Endothelial cell of umbilical vein (primary cell): ENCODE measurements at regions not wholly inside any gene's neighbourhood (a gene's known extent, or its start where the extent isn't known, plus 50 kb on each side); places are given as distances from the start of the nearest gene placed in this dataset.

Experiments
- BruUV-seq: library from RNA; stranded (reverse); fragments of 400-500 nt; replicated peaks from 2 replicates; lab custom pipeline; 2021; lab: Mats Ljungman, UMichigan
- CTCF ChIA-PET: fragments of 300-600, 350-600 bp; sonication (Branson Sonifier 250); formaldehyde crosslinking; loops from one replicate; lab custom pipeline; 2021; ENCODE audit warnings: antibody characterized with exemption, inconsistent platforms; lab: Charles Lee
- POLR2A ChIA-PET: fragments of 300-600, 350-600 bp; sonication (Branson Sonifier 250); formaldehyde crosslinking; loops from one replicate; lab custom pipeline; 2021; ENCODE audit warnings: antibody characterized with exemption, inconsistent platforms; lab: Charles Lee
- DNase-seq: peaks from one replicate; pipeline ENCODE4 v3.0.0-alpha.2; 2011; ENCODE audit warnings: low read depth, low spot score
- FAIRE-seq: peaks from 2 replicates; lab custom pipeline; 2011; peaks lifted over from hg19 to GRCh38; lab: Jason Lieb, UNC
- H2AFZ ChIP-seq: 2 replicates; pipeline ENCODE4 v1.6.0; 2012; ENCODE audit warnings: low read depth, low read length, control low read depth, inconsistent platforms
- H3K27ac ChIP-seq: 2 replicates; pipeline ENCODE4 v1.5.1; 2011; ENCODE audit warnings: low read depth, mild to moderate bottlenecking, control low read depth, low read length, moderate library complexity; ENCODE audit not compliant: insufficient read depth
- H3K27me3 ChIP-seq, 2 experiments: 2 replicates each; pipeline versions ENCODE4 v1.6.0 to v1.6.1; 2011; ENCODE audit warnings: low read length in 2 of 2, mixed read lengths in 1 of 2; ENCODE audit not compliant: control insufficient read depth in 2 of 2, insufficient read depth in 2 of 2
- H3K36me3 ChIP-seq, 2 experiments: 2 replicates in 1 of 2; 3 replicates in 1 of 2; pipeline ENCODE4 v1.5.1; 2011; ENCODE audit warnings: low read length in 2 of 2, mild to moderate bottlenecking in 1 of 2, moderate library complexity in 1 of 2; ENCODE audit not compliant: control insufficient read depth in 2 of 2, insufficient read depth in 2 of 2; ENCODE audit errors: extremely low read depth in 1 of 2
- H3K4me1 ChIP-seq: 3 replicates; pipeline ENCODE4 v1.5.1; 2011; ENCODE audit warnings: mild to moderate bottlenecking, low read length; ENCODE audit not compliant: control insufficient read depth, insufficient read depth; ENCODE audit errors: extremely low read depth
- H3K4me2 ChIP-seq: 2 replicates; pipeline ENCODE4 v1.6.1; 2011; ENCODE audit warnings: low read length, control low read depth, mixed read lengths; ENCODE audit not compliant: insufficient read depth
- H3K4me3 ChIP-seq, 3 experiments: fragments of 200-600 bp in 1 of 3; sonication (generic), shearing (Covaris generic) in 1 of 3; replicated peaks in 1 of 3; 2 replicates each; pipeline ENCODE4 v1.5.1; 2011 to 2016; ENCODE audit warnings: control low read depth in 3 of 3, low read length in 3 of 3, mild to moderate bottlenecking in 2 of 3, inconsistent platforms in 1 of 3, low read depth in 1 of 3, moderate library complexity in 1 of 3; ENCODE audit not compliant: insufficient read depth in 1 of 3
- H3K79me2 ChIP-seq: 2 replicates; pipeline ENCODE4 v1.6.0; 2012; ENCODE audit warnings: low read length, inconsistent platforms; ENCODE audit not compliant: control insufficient read depth, insufficient read depth
- H3K9ac ChIP-seq: replicated peaks from 2 replicates; pipeline ENCODE3; 2011; ENCODE audit warnings: low read length, control low read depth; ENCODE audit not compliant: insufficient read depth; ENCODE audit errors: extremely low read depth
- H3K9me1 ChIP-seq: replicated peaks from 3 replicates; pipeline ENCODE4 v1.6.0; 2011; ENCODE audit warnings: mild to moderate bottlenecking, low read length; ENCODE audit not compliant: control insufficient read depth, insufficient read depth; ENCODE audit errors: extremely low read depth
- H3K9me3 ChIP-seq: replicated peaks from 2 replicates; pipeline ENCODE4 v1.5.1; 2012; ENCODE audit warnings: low read length, inconsistent platforms; ENCODE audit not compliant: control insufficient read depth, insufficient read depth
- H4K20me1 ChIP-seq: replicated peaks from 2 replicates; pipeline ENCODE3; 2011; ENCODE audit warnings: mild to moderate bottlenecking, low read length; ENCODE audit not compliant: control insufficient read depth, insufficient read depth; ENCODE audit errors: extremely low read depth
- CTCF ChIP-seq, 2 donors: IDR thresholded peaks; 1 replicate in 1 of 2; 2 replicates in 1 of 2; pipeline ENCODE4 v1.5.1; 2011; ENCODE audit warnings: low read length in 2 of 2, mild to moderate bottlenecking in 2 of 2, moderate library complexity in 2 of 2, control low read depth in 1 of 2, inconsistent platforms in 1 of 2, low read depth in 1 of 2; ENCODE audit not compliant: insufficient read depth in 1 of 2; ENCODE audit errors: extremely low read depth in 1 of 2
- EZH2 ChIP-seq: IDR thresholded peaks from 2 replicates; pipeline ENCODE4 v1.6.1; 2012; ENCODE audit warnings: borderline replicate concordance, low read depth, mild to moderate bottlenecking, moderate library complexity, low read length, inconsistent platforms; ENCODE audit not compliant: severe bottlenecking
- FOS ChIP-seq: IDR thresholded peaks from 2 replicates; pipeline ENCODE4 v1.6.1; 2011; ENCODE audit warnings: mild to moderate bottlenecking, low read length, moderate library complexity, borderline replicate concordance; ENCODE audit not compliant: insufficient read depth
- GATA2 ChIP-seq: IDR thresholded peaks from 2 replicates; pipeline ENCODE4 v1.7.0; 2011; ENCODE audit warnings: low read depth, mild to moderate bottlenecking, moderate library complexity, mixed read lengths, low read length; ENCODE audit not compliant: insufficient read length, insufficient read depth
- JUN ChIP-seq: IDR thresholded peaks from 2 replicates; pipeline ENCODE4 v1.6.1; 2011; ENCODE audit warnings: borderline replicate concordance, low read depth; ENCODE audit not compliant: insufficient read length, insufficient read depth
- MAX ChIP-seq: IDR thresholded peaks from 2 replicates; pipeline ENCODE4 v1.6.1; 2011; ENCODE audit not compliant: insufficient read depth, insufficient read length
- MYC ChIP-seq: IDR thresholded peaks from one replicate; pipeline ENCODE4 v1.6.1; 2011; ENCODE audit warnings: mild to moderate bottlenecking, low read depth, low read length
- POLR2A ChIP-seq: IDR thresholded peaks from 2 replicates; pipeline ENCODE4 v1.6.1; 2012; ENCODE audit warnings: low read depth, mild to moderate bottlenecking, control low read depth, low read length
- POLR2AphosphoS5 ChIP-seq: IDR thresholded peaks from 2 replicates; pipeline ENCODE4 v1.6.1; 2012; ENCODE audit warnings: low read depth, mild to moderate bottlenecking, control low read depth, low read length, moderate library complexity; ENCODE audit not compliant: insufficient read depth
- dilution Hi-C: fragments of 300-500 bp; cut with MboI; formaldehyde crosslinking; loops from one replicate; pipeline ENCODE4 v1.15.0; 2019; ENCODE audit warnings: low sequenced_read_pairs; ENCODE audit not compliant: extremely low pct_ligation_motif_present
- intact Hi-C: fragments of 100-400 bp; cut with micrococcal nuclease; formaldehyde crosslinking; loops from one replicate; pipeline ENCODE4 v1.10.0; 2022

- intact Hi-C loops (no loop called here), dilution Hi-C loops (no loop called here)
- no peaks in the 10 kb centered on the region for H4K20me1 ChIP-seq
- H3K4me2 ChIP-seq = no peak overlapping the region
- no TSS peak for BruUV-seq
- TF ChIP-seq GATA2 (no peak), POLR2AphosphoS5 (no peak), MYC (no peak), EZH2 (no peak), MAX (no peak), JUN (no peak), POLR2A (no peak), CTCF (IDR thresholded peaks at IDR 0.05; ENCODE audit: extremely low read depth in 1 of 2, insufficient read depth in 1 of 2, low read depth in 1 of 2, low read length in 2 of 2) (no peak), FOS (no peak)
- H3K9me1 ChIP-seq = no peaks in the 10 kb centered on the region
- H3K9ac ChIP-seq = no peak overlapping the region
- H3K27ac ChIP-seq = no peak overlapping the region
- H3K9me3 ChIP-seq = peaks cover 3% of the 10 kb centered on the region
- no peaks in the 10 kb centered on the region for H3K36me3 ChIP-seq
- no peaks in the 10 kb centered on the region for H3K27me3 ChIP-seq
- POLR2A ChIA-PET = no interaction called here
- no peak overlapping the region for H2AFZ ChIP-seq
- no peak for DNase-seq
- H3K4me1 ChIP-seq = no peaks in the 10 kb centered on the region
- CTCF ChIA-PET = no interaction called here
- no peaks in the 10 kb centered on the region for H3K79me2 ChIP-seq
- FAIRE-seq = no peak
- H3K4me3 ChIP-seq = no peak overlapping the region
These were observed 181.1 kb upstream of the RGPD4 start for GRCh38 chr2:107645586-107645985.
